ENCODE measurements at regions not wholly inside any gene's neighbourhood (a gene's known extent, or its start where the extent isn't known, plus 50 kb on each side); places are given as distances from the start of the nearest gene placed in this dataset.
"Not testable (repeated sequence)": the region's sequence is repeated elsewhere in the genome, so short reads cannot be mapped to it uniquely, and the experiment has no call there.

DNA sequence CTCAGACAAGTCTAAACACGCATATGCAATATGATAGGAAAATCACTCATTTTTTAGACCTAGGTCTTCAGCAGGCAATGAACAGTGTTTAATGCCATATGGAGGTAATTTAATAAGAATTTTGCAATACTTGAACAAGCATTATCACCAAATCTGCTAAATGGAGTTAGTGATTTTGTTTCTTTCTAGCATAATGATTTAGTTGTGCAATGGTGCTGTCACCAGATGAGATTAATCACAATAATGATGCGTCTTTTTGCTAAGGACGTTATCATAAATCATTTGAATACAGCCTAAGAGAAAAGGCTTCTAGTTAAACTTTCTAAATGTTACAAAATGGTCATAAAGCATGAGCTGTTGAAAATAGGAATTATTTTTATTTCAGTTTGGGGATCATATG lies 170.0 kb upstream of the SLC16A7 start:
- intact Hi-C loops (cut with micrococcal nuclease; ENCODE audit: unreplicated experiment) = no loop called here
- POLR2A ChIA-PET (ENCODE audit: unreplicated experiment) = no interaction called here

GRCh38 chr12:59424666-59425065 lies 171.2 kb upstream of the SLC16A7 start:
- DNase-seq; CTCF ChIA-PET; H3K4me1 ChIP-seq (replicated peaks; ENCODE audit: insufficient read depth); H4K20me1 ChIP-seq (ENCODE audit: insufficient read depth); H3K4me3 ChIP-seq; H3K9me3 ChIP-seq (ENCODE audit: insufficient read depth, low read depth); H3K9me2 ChIP-seq (ENCODE audit: insufficient read depth); H3K36me3 ChIP-seq (ENCODE audit: low read depth); H3K4me2 ChIP-seq; intact Hi-C loops (cut with micrococcal nuclease; ENCODE audit: unreplicated experiment); H3K79me2 ChIP-seq (ENCODE audit: low read depth); H2AFZ ChIP-seq; BruUV-seq (replicated peaks); POLR2A ChIA-PET (ENCODE audit: unreplicated experiment); H3F3A ChIP-seq (ENCODE audit: insufficient read depth, low read depth); H3K27ac ChIP-seq; H3K27me3 ChIP-seq (ENCODE audit: insufficient read depth, low read depth): not testable (repeated sequence)

More for the DNA sequence above, 170.0 kb upstream of the SLC16A7 start:
- Histone ChIP-seq H3K27ac (no peak overlapping the region), H3K9me2 (ENCODE audit: insufficient read depth) (no peaks in the 10 kb centered on the region), H3K4me2 (no peak overlapping the region), H3K4me1 (replicated peaks; ENCODE audit: insufficient read depth) (no peaks in the 10 kb centered on the region), H3K9me3 (ENCODE audit: insufficient read depth, low read depth) (no peaks in the 10 kb centered on the region), H3F3A (ENCODE audit: insufficient read depth, low read depth) (no peaks in the 10 kb centered on the region), H2AFZ (no peak overlapping the region), H3K4me3 (no peak overlapping the region), H3K36me3 (ENCODE audit: low read depth) (no peaks in the 10 kb centered on the region), H3K79me2 (ENCODE audit: low read depth) (no peaks in the 10 kb centered on the region), H4K20me1 (ENCODE audit: insufficient read depth) (no peaks in the 10 kb centered on the region), H3K27me3 (ENCODE audit: insufficient read depth, low read depth) (no peaks in the 10 kb centered on the region)
- CTCF ChIA-PET = no interaction called here
- DNase-seq = no peak
- TF ChIP-seq, protein P1, sequence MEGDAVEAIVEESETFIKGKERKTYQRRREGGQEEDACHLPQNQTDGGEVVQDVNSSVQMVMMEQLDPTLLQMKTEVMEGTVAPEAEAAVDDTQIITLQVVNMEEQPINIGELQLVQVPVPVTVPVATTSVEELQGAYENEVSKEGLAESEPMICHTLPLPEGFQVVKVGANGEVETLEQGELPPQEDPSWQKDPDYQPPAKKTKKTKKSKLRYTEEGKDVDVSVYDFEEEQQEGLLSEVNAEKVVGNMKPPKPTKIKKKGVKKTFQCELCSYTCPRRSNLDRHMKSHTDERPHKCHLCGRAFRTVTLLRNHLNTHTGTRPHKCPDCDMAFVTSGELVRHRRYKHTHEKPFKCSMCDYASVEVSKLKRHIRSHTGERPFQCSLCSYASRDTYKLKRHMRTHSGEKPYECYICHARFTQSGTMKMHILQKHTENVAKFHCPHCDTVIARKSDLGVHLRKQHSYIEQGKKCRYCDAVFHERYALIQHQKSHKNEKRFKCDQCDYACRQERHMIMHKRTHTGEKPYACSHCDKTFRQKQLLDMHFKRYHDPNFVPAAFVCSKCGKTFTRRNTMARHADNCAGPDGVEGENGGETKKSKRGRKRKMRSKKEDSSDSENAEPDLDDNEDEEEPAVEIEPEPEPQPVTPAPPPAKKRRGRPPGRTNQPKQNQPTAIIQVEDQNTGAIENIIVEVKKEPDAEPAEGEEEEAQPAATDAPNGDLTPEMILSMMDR (conservative IDR thresholded peaks at IDR 0.05) = no peak
- no peak for TF ChIP-seq EZH2 (IDR thresholded peaks at IDR 0.05; ENCODE audit: low read depth)
- BruUV-seq (replicated peaks) = no TSS peak

DNA sequence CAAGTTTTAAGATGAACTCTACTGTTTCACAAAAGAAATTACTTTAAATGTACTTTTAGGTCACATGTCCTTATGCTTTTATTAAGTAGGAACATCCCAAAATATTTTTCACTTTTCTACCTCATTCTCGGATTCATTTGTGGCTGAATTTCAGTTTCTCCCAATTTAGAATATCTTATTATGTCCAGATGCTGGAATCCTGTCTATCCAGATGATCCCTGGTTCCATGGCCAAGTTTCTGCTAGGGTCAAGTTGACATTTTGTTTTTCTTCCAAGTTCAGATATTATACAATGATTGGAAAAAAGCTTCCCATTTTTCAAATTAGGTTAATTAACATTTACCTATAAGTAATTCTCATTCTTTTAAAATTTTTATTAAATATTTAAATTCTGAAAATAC lies 181.8 kb upstream of the SLC16A7 start:
- no peak for DNase-seq
- CTCF ChIA-PET = no interaction called here
- BruUV-seq (replicated peaks) = no TSS peak
- Histone ChIP-seq H3K4me3 (no peak overlapping the region), H2AFZ (no peak overlapping the region), H3K4me1 (replicated peaks; ENCODE audit: insufficient read depth) (no peaks in the 10 kb centered on the region), H3K4me2 (no peak overlapping the region), H3K27me3 (ENCODE audit: insufficient read depth, low read depth) (no peaks in the 10 kb centered on the region), H3K27ac (no peak overlapping the region), H3F3A (ENCODE audit: insufficient read depth, low read depth) (no peaks in the 10 kb centered on the region), H3K9me3 (ENCODE audit: insufficient read depth, low read depth) (no peaks in the 10 kb centered on the region), H3K9me2 (ENCODE audit: insufficient read depth) (no peaks in the 10 kb centered on the region), H3K79me2 (ENCODE audit: low read depth) (no peaks in the 10 kb centered on the region), H4K20me1 (ENCODE audit: insufficient read depth) (no peaks in the 10 kb centered on the region), H3K36me3 (ENCODE audit: low read depth) (no peaks in the 10 kb centered on the region)
- TF ChIP-seq, protein P1 (conservative IDR thresholded peaks at IDR 0.05) = no peak
- POLR2A ChIA-PET (ENCODE audit: unreplicated experiment) = no interaction called here
- intact Hi-C loops (cut with micrococcal nuclease; ENCODE audit: unreplicated experiment) = no loop called here

- Histone ChIP-seq H3K4me1 (replicated peaks; ENCODE audit: insufficient read depth) (no peaks in the 10 kb centered on the region), H3K9me3 (ENCODE audit: insufficient read depth, low read depth) (no peaks in the 10 kb centered on the region), H3K9me2 (ENCODE audit: insufficient read depth) (no peaks in the 10 kb centered on the region), H2AFZ (no peak overlapping the region), H3F3A (ENCODE audit: insufficient read depth, low read depth) (no peaks in the 10 kb centered on the region), H4K20me1 (ENCODE audit: insufficient read depth) (no peaks in the 10 kb centered on the region), H3K4me2 (no peak overlapping the region), H3K36me3 (ENCODE audit: low read depth) (no peaks in the 10 kb centered on the region), H3K79me2 (ENCODE audit: low read depth) (no peaks in the 10 kb centered on the region), H3K27ac (no peak overlapping the region), H3K4me3 (no peak overlapping the region), H3K27me3 (ENCODE audit: insufficient read depth, low read depth) (no peaks in the 10 kb centered on the region)
- no TSS peak for BruUV-seq (replicated peaks)
- CTCF ChIA-PET = no interaction called here
- DNase-seq = peak in 1 of 2 experiments; percentile 2
- intact Hi-C loops (cut with micrococcal nuclease; ENCODE audit: unreplicated experiment) = loop anchor here (10.0 kb wide), 2 partner anchors 396 to 1086 kb away; no protein-coding TSS in a partner anchor
- TF ChIP-seq, protein P1 (conservative IDR thresholded peaks at IDR 0.05) = no peak
- TF ChIP-seq EZH2 (IDR thresholded peaks at IDR 0.05; ENCODE audit: low read depth) = no peak
- POLR2A ChIA-PET (ENCODE audit: unreplicated experiment) = no interaction called here
Observed at GRCh38 chr12:59408431-59408830, 187.4 kb upstream of the SLC16A7 start.
